HepG2 (cell line): ENCODE measurements at regions not wholly inside any gene's neighbourhood (a gene's known extent, or its start where the extent isn't known, plus 50 kb on each side); places are given as distances from the start of the nearest gene placed in this dataset.

Experiments used
- CBX1 ChIP-seq: IDR thresholded peaks from one replicate; pipeline ENCODE4 v1.6.1; 2016; ENCODE audit warnings: antibody characterized with exemption, low read depth
- DNMT1 ChIP-seq: sonication (generic); formaldehyde crosslinking; IDR thresholded peaks from 2 replicates; pipeline ENCODE4 v1.5.1; 2020; ENCODE audit warnings: mild to moderate bottlenecking, missing genetic modification reagents
- GATA4 ChIP-seq: sonication (generic); IDR thresholded peaks from 2 replicates; pipeline ENCODE4 v1.6.1; 2016; ENCODE audit warnings: antibody characterized with exemption, low read depth, borderline replicate concordance
- KDM1A ChIP-seq: IDR thresholded peaks from 2 replicates; pipeline ENCODE4 v1.6.1; 2016; ENCODE audit warnings: missing compliant biosample characterization
- KLF13 ChIP-seq: sonication (generic); formaldehyde crosslinking; IDR thresholded peaks from 2 replicates; pipeline ENCODE4 v1.4.0; 2020; ENCODE audit warnings: mild to moderate bottlenecking, missing genetic modification reagents
- MXD4 ChIP-seq: IDR thresholded peaks from 2 replicates; pipeline ENCODE4 v1.6.1; 2016; ENCODE audit warnings: mild to moderate bottlenecking, missing biosample characterization, missing genetic modification reagents
- MZF1 ChIP-seq: sonication (generic); formaldehyde crosslinking; IDR thresholded peaks from 2 replicates; pipeline ENCODE4 v1.8.1; 2023; ENCODE audit warnings: mild to moderate bottlenecking, missing genetic modification reagents, borderline replicate concordance
- PLRG1 ChIP-seq: fragments of 450-650 bp; conservative IDR thresholded peaks from 2 replicates; pipeline ENCODE4 v1.6.1; 2016
- RARA ChIP-seq: IDR thresholded peaks from 2 replicates; pipeline ENCODE4 v1.6.1; 2016; ENCODE audit warnings: missing genetic modification reagents, missing compliant biosample characterization
- RFXANK ChIP-seq: IDR thresholded peaks from 2 replicates; pipeline ENCODE4 v1.6.1; 2016
- RXRB ChIP-seq: IDR thresholded peaks from 2 replicates; pipeline ENCODE4 v1.6.1; 2016; ENCODE audit warnings: borderline replicate concordance, missing genetic modification reagents, missing compliant biosample characterization
- SAFB2 ChIP-seq: sonication (generic); formaldehyde crosslinking; IDR thresholded peaks from 2 replicates; pipeline ENCODE4 v1.5.1; 2020; ENCODE audit warnings: missing genetic modification reagents, low read depth, mild to moderate bottlenecking, borderline replicate concordance
- SRY ChIP-seq: sonication (generic); formaldehyde crosslinking; IDR thresholded peaks from 2 replicates; pipeline ENCODE4 v1.8.0; 2022; ENCODE audit warnings: mild to moderate bottlenecking, missing genetic modification reagents
- ZBTB46 ChIP-seq: sonication (generic); formaldehyde crosslinking; IDR thresholded peaks from 2 replicates; pipeline ENCODE4 v1.4.0; 2020; ENCODE audit warnings: mild to moderate bottlenecking, missing genetic modification reagents, borderline replicate concordance
- ZEB1 ChIP-seq: IDR thresholded peaks from 2 replicates; pipeline ENCODE4 v1.6.1; 2012; ENCODE audit warnings: mild to moderate bottlenecking, low read depth, inconsistent platforms; ENCODE audit not compliant: insufficient replicate concordance
- ZNF446 ChIP-seq: sonication (generic); formaldehyde crosslinking; IDR thresholded peaks from 2 replicates; pipeline ENCODE4 v1.5.0; 2020; ENCODE audit warnings: mild to moderate bottlenecking, missing genetic modification reagents
- ZNF567 ChIP-seq: sonication (generic); formaldehyde crosslinking; IDR thresholded peaks from 2 replicates; pipeline ENCODE4 v1.8.1; 2023; ENCODE audit warnings: mild to moderate bottlenecking, missing genetic modification reagents, borderline replicate concordance
- ZNF572 ChIP-seq: sonication (generic); formaldehyde crosslinking; IDR thresholded peaks from 2 replicates; pipeline ENCODE4 v1.5.1; 2020; ENCODE audit warnings: mild to moderate bottlenecking, missing genetic modification reagents
- ZNF589 ChIP-seq: sonication (generic); formaldehyde crosslinking; conservative IDR thresholded peaks from 2 replicates; pipeline ENCODE4 v1.8.0; 2022; ENCODE audit warnings: mild to moderate bottlenecking, moderate library complexity, missing genetic modification reagents
- ZSCAN9 ChIP-seq: IDR thresholded peaks from 2 replicates; pipeline ENCODE4 v1.6.1; 2016; ENCODE audit warnings: borderline replicate concordance
- TF ChIP-seq, protein P1 (sequence below): sonication (generic); formaldehyde crosslinking; IDR thresholded peaks from 2 replicates; pipeline ENCODE4 v1.8.0; 2022; ENCODE audit warnings: missing genetic modification reagents, mild to moderate bottlenecking, moderate library complexity, borderline replicate concordance
- TF ChIP-seq, protein P2 (sequence below): sonication (generic); formaldehyde crosslinking; IDR thresholded peaks from 2 replicates; pipeline ENCODE4 v1.8.1; 2023; ENCODE audit warnings: mild to moderate bottlenecking, missing genetic modification reagents, borderline replicate concordance
- TF ChIP-seq, protein P3 (sequence below): sonication (generic); formaldehyde crosslinking; IDR thresholded peaks from 2 replicates; pipeline ENCODE4 v1.8.0; 2022; ENCODE audit warnings: missing genetic modification reagents, mild to moderate bottlenecking, borderline replicate concordance
- TF ChIP-seq, protein P4 (sequence below): IDR thresholded peaks from 2 replicates; pipeline ENCODE4 v1.6.1; 2018; ENCODE audit warnings: missing genetic modification reagents

- TF ChIP-seq DNMT1 (peak; percentile 77; the same call in 1 of the 2 replicates), ZNF589 (CRISPR knock-in tag) (no peak), KDM1A (peak; percentile 50; the same call in 1 of the 2 replicates), ZSCAN9 (CRISPR knock-in tag) (peak; percentile 96), PLRG1 (no peak), ZEB1 (peak; percentile 84), SAFB2 (CRISPR knock-in tag) (peak; percentile 97; the same call in 1 of the 2 replicates), MZF1 (CRISPR knock-in tag) (no peak), RFXANK (CRISPR knock-in tag) (peak; percentile 60; the same call in 1 of the 2 replicates), ZNF572 (CRISPR knock-in tag) (peak; percentile 19; the same call in 1 of the 2 replicates), SRY (CRISPR knock-in tag) (no peak), MXD4 (CRISPR knock-in tag) (0 out of 2 replicates have a peak, but pooled peaks have one; percentile 70), ZBTB46 (CRISPR knock-in tag) (peak; percentile 100), RARA (CRISPR knock-in tag) (peak; percentile 96), ZNF567 (CRISPR knock-in tag) (peak; percentile 98), CBX1 (peak; percentile 39), RXRB (peak; percentile 96), ZNF446 (peak; percentile 59), KLF13 (CRISPR knock-in tag) (peak; percentile 68; the same call in 1 of the 2 replicates), GATA4 (peak; percentile 100)
- TF ChIP-seq, protein P1, sequence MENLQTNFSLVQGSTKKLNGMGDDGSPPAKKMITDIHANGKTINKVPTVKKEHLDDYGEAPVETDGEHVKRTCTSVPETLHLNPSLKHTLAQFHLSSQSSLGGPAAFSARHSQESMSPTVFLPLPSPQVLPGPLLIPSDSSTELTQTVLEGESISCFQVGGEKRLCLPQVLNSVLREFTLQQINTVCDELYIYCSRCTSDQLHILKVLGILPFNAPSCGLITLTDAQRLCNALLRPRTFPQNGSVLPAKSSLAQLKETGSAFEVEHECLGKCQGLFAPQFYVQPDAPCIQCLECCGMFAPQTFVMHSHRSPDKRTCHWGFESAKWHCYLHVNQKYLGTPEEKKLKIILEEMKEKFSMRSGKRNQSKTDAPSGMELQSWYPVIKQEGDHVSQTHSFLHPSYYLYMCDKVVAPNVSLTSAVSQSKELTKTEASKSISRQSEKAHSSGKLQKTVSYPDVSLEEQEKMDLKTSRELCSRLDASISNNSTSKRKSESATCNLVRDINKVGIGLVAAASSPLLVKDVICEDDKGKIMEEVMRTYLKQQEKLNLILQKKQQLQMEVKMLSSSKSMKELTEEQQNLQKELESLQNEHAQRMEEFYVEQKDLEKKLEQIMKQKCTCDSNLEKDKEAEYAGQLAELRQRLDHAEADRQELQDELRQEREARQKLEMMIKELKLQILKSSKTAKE (CRISPR knock-in tag) = peak; percentile 91
- TF ChIP-seq, protein P2, sequence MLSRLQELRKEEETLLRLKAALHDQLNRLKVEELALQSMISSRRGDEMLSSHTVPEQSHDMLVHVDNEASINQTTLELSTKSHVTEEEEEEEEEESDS (CRISPR knock-in tag) = no peak
- TF ChIP-seq, protein P3, sequence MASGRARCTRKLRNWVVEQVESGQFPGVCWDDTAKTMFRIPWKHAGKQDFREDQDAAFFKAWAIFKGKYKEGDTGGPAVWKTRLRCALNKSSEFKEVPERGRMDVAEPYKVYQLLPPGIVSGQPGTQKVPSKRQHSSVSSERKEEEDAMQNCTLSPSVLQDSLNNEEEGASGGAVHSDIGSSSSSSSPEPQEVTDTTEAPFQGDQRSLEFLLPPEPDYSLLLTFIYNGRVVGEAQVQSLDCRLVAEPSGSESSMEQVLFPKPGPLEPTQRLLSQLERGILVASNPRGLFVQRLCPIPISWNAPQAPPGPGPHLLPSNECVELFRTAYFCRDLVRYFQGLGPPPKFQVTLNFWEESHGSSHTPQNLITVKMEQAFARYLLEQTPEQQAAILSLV (CRISPR knock-in tag) = peak; percentile 38; the same call in 1 of the 2 replicates
- TF ChIP-seq, protein P4, sequence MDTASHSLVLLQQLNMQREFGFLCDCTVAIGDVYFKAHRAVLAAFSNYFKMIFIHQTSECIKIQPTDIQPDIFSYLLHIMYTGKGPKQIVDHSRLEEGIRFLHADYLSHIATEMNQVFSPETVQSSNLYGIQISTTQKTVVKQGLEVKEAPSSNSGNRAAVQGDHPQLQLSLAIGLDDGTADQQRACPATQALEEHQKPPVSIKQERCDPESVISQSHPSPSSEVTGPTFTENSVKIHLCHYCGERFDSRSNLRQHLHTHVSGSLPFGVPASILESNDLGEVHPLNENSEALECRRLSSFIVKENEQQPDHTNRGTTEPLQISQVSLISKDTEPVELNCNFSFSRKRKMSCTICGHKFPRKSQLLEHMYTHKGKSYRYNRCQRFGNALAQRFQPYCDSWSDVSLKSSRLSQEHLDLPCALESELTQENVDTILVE (CRISPR knock-in tag) = 0 out of 2 replicates have a peak, but pooled peaks have one; percentile 81
Observed at GRCh38 chr20:50455656-50456451, 54.3 kb upstream of the PTPN1 start (continued).
